PC-3 (cell line): ENCODE measurements at regions not wholly inside any gene's neighbourhood (a gene's known extent, or its start where the extent isn't known, plus 50 kb on each side); places are given as distances from the start of the nearest gene placed in this dataset.
"Not testable (repeated sequence)": the region's sequence is repeated elsewhere in the genome, so short reads cannot be mapped to it uniquely, and the experiment has no call there.

Source experiments
- ATAC-seq: fragments of 200-7000 bp; cut with Tn5 transposase; 2 replicates; pipeline ENCODE4 v1.9.1; 2020; ENCODE audit warnings: mild to moderate bottlenecking, moderate library complexity
- BruUV-seq: library from RNA; stranded (reverse); fragments of 400-500 nt; replicated peaks from 2 replicates; lab custom pipeline; 2021; lab: Mats Ljungman, UMichigan
- CTCF ChIA-PET: fragments of 300-600 bp; sonication (Branson Sonifier 250); formaldehyde crosslinking; loops from one replicate; lab custom pipeline; 2022; ENCODE audit warnings: antibody characterized with exemption; lab: Charles Lee
- POLR2A ChIA-PET: fragments of 300-600 bp; sonication (Branson Sonifier 250); formaldehyde crosslinking; loops from one replicate; lab custom pipeline; 2022; ENCODE audit warnings: antibody characterized with exemption; ENCODE audit not compliant: unreplicated experiment; lab: Charles Lee
- DNase-seq: peaks from one replicate; pipeline ENCODE4 v3.0.0-alpha.2; 2015
- H2AFZ ChIP-seq: fragments of 300-600 bp; sonication (generic); 2 replicates; pipeline ENCODE4 v1.6.0; 2016; ENCODE audit warnings: antibody characterized with exemption, low read length
- H3F3A ChIP-seq: fragments of 300-600 bp; sonication (generic); one replicate; pipeline ENCODE4 v1.6.0; 2017; ENCODE audit warnings: antibody characterized with exemption, low read length, control low read depth, mild to moderate bottlenecking; ENCODE audit not compliant: unreplicated experiment
- H3K27ac ChIP-seq: fragments of 300-600 bp; sonication (generic); 2 replicates; pipeline ENCODE4 v1.5.1; 2016; ENCODE audit warnings: mild to moderate bottlenecking, low read length
- H3K27me3 ChIP-seq: fragments of 300-600 bp; sonication (generic); 2 replicates; pipeline ENCODE4 v1.6.1; 2016; ENCODE audit warnings: low read length, mixed read lengths
- H3K36me3 ChIP-seq: fragments of 300-600 bp; sonication (generic); 2 replicates; pipeline ENCODE4 v1.6.1; 2016; ENCODE audit warnings: low read depth, mixed run types, low read length, mixed read lengths
- H3K4me1 ChIP-seq: fragments of 300-600 bp; sonication (generic); 2 replicates; pipeline ENCODE4 v1.5.1; 2016; ENCODE audit warnings: low read length; ENCODE audit not compliant: insufficient read depth
- H3K4me2 ChIP-seq: fragments of 300-600 bp; sonication (generic); 2 replicates; pipeline ENCODE4 v1.6.0; 2016; ENCODE audit warnings: low read length
- H3K4me3 ChIP-seq: fragments of 300-600 bp; sonication (generic); 2 replicates; pipeline ENCODE4 v1.5.1; 2016; ENCODE audit warnings: mild to moderate bottlenecking, low read length, mixed read lengths
- H3K79me2 ChIP-seq: fragments of 300-600 bp; sonication (generic); 2 replicates; pipeline ENCODE4 v1.6.1; 2017; ENCODE audit warnings: low read length, mixed read lengths
- H3K9ac ChIP-seq: fragments of 300-600 bp; sonication (generic); 2 replicates; pipeline ENCODE4 v1.6.0; 2016; ENCODE audit warnings: mild to moderate bottlenecking, low read length
- H3K9me2 ChIP-seq: fragments of 300-600 bp; sonication (generic); replicated peaks from 2 replicates; pipeline ENCODE4 v1.6.1; 2016; ENCODE audit warnings: mixed run types, low read length, mixed read lengths
- H3K9me3 ChIP-seq: fragments of 300-600 bp; sonication (generic); 2 replicates; pipeline ENCODE4 v1.6.1; 2016; ENCODE audit warnings: low read length, mixed read lengths
- H4K20me1 ChIP-seq: fragments of 300-600 bp; sonication (generic); 2 replicates; pipeline ENCODE4 v1.6.1; 2016; ENCODE audit warnings: low read length, mixed read lengths
- CTCF ChIP-seq: fragments of 300-600 bp; sonication (generic); conservative IDR thresholded peaks from 2 replicates; pipeline ENCODE4 v1.5.1; 2017; ENCODE audit warnings: antibody characterized with exemption, low read depth, mild to moderate bottlenecking, low read length
- EZH2 ChIP-seq: fragments of 300-600 bp; sonication (generic); IDR thresholded peaks from one replicate; pipeline ENCODE4 v1.6.1; 2017; ENCODE audit warnings: antibody characterized with exemption, mild to moderate bottlenecking, low read length; ENCODE audit not compliant: unreplicated experiment
- EZH2phosphoT487 ChIP-seq: fragments of 300-600 bp; sonication (generic); IDR thresholded peaks from 2 replicates; pipeline ENCODE4 v1.6.1; 2018; ENCODE audit warnings: mild to moderate bottlenecking, antibody characterized with exemption, low read length, borderline replicate concordance
- intact Hi-C: fragments of 100-400 bp; cut with micrococcal nuclease; formaldehyde crosslinking; loops from 2 replicates; pipeline ENCODE4 v1.9.0; 2023

DNA sequence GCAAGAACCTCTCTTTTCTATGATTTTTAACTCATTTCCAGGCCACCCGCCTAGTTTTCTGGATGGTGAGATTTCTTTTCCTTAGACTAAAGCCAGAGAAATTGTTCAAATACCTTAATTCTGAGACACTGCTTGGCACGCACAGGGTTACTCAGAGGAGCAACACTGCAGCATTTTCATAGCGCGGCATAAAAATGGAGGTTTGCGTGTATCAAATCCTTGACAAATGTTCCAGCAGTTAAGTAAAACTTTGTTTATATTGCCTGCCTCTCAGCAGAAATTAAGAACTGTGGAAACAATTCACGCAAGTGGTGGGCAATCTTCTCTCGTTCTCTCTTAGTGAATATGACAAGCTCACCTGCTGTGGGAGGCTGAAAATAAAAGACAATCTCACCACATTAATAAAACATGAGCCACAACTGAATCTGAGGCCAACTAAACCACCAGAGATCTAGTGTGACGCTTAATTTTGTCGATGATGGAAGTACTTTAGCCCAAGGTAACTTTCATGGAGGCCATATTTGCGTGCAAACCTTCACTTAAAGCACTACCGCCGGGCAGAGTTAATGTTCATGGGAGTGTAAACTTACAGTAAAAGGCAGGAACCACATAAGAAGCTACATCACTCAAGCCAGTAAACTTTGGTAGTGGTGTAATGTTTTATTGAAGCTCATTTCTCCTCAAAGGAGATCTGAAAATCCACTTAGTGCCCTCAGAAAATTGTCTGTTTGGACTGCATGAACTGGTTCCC is 894.8 kb upstream of the EPHA5 start:
- no peak for ATAC-seq
- CTCF ChIA-PET, result no interaction called here
- H3F3A ChIP-seq, result peaks cover 5% of the 10 kb centered on the region
- no peaks in the 10 kb centered on the region for H3K27me3 ChIP-seq
- no peak overlapping the region for H3K27ac ChIP-seq
- TF ChIP-seq CTCF, result no peak
- no peak for TF ChIP-seq EZH2phosphoT487
- no peak for TF ChIP-seq EZH2
- POLR2A ChIA-PET, result interaction anchor here (0.8 kb wide), 1 partner anchor 23 kb away, joined by 3 read pairs; no protein-coding TSS in a partner anchor
- no peak for DNase-seq
- H3K4me2 ChIP-seq, result no peak overlapping the region
- H3K9ac ChIP-seq, result no peak overlapping the region
- no peaks in the 10 kb centered on the region for H3K9me3 ChIP-seq
- no peaks in the 10 kb centered on the region for H3K36me3 ChIP-seq
- H4K20me1 ChIP-seq, result no peaks in the 10 kb centered on the region
- H3K79me2 ChIP-seq, result no peaks in the 10 kb centered on the region
- intact Hi-C loops, result no loop called here
- 0 out of 2 replicates have a peak overlapping the region, but pooled peaks have one; percentile 2 for H2AFZ ChIP-seq
- H3K4me3 ChIP-seq, result no peak overlapping the region
- H3K4me1 ChIP-seq, result peaks cover 21% of the 10 kb centered on the region
- BruUV-seq, result no TSS peak
- H3K9me2 ChIP-seq, result no peaks in the 10 kb centered on the region

DNA sequence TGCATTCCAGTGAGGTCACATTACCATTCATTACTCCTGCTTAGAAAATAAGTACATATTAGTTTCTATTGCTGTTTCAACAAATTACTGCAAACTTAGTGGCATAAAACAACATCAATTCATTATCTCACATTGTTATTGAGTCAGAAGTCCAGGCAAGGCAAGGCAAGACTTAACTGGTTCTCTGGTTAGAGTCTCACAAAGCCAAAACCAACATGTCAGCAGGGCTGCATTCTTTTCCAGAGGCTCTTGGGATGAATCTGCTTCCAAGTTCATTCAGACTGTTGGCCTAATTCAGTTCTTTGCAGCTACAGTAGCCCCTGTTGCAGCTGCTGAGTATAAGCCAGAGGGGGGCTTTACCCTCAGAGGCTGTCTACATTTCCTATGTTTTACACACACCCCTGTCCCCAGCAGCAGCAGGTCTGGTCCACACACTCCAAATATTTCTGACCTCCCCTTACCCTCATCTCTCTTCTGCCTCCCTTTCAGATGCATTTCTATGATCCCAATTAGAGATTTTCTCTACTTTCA is 892.1 kb upstream of the EPHA5 start:
- intact Hi-C loops, result no loop called here
- peaks cover 9% of the 10 kb centered on the region for H3K4me1 ChIP-seq
- ATAC-seq (no peak), DNase-seq (no peak)
- H3K36me3 ChIP-seq, result no peaks in the 10 kb centered on the region
- no peak overlapping the region for H3K27ac ChIP-seq
- no peak overlapping the region for H3K4me2 ChIP-seq
- no peaks in the 10 kb centered on the region for H3F3A ChIP-seq
- no TSS peak for BruUV-seq
- no peak overlapping the region for H2AFZ ChIP-seq
- H3K27me3 ChIP-seq, result no peaks in the 10 kb centered on the region
- POLR2A ChIA-PET, result no interaction called here
- no peaks in the 10 kb centered on the region for H3K9me2 ChIP-seq
- no peaks in the 10 kb centered on the region for H3K9me3 ChIP-seq
- H4K20me1 ChIP-seq, result no peaks in the 10 kb centered on the region
- H3K9ac ChIP-seq, result no peak overlapping the region
- H3K79me2 ChIP-seq, result no peaks in the 10 kb centered on the region
- no peak overlapping the region for H3K4me3 ChIP-seq
- TF ChIP-seq EZH2phosphoT487 (no peak), CTCF (no peak), EZH2 (no peak)
- CTCF ChIA-PET, result no interaction called here

DNA sequence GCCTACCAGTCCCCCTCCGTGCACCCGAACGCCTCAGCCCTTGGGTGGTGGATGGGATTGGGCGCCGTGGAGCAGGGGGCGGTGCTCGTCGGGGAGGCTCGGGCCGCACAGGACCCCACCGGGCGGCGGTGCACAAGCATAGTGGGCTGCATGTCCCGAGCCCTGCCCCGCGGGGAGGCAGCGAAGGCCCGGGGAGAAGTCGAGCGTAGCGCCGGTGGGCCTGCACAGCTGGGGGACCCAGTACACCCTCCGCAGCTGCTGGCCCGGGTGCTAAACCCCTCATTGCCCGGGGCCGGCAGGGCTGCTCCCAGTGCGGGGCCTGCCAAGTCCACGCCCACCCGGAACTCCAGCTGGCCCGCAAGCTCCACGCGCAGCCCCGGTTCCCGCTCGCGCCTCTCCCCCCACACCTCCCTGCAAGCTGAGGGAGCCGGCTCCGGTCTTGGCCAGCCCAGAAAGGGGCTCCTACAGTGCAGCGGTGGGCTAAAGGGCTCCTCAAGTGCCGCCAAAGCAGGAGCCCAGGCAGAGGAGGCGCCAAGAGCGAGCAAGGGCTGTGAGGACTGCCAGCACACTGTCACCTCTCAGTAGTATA is 891.3 kb upstream of the EPHA5 start:
- intact Hi-C loops, DNase-seq, H3K27me3 ChIP-seq, BruUV-seq, H3K4me2 ChIP-seq, H3K79me2 ChIP-seq, H3K27ac ChIP-seq, POLR2A ChIA-PET, H4K20me1 ChIP-seq, H3F3A ChIP-seq, H3K4me3 ChIP-seq, ATAC-seq, H2AFZ ChIP-seq, CTCF ChIA-PET, H3K4me1 ChIP-seq, H3K9me3 ChIP-seq, H3K36me3 ChIP-seq, H3K9me2 ChIP-seq, H3K9ac ChIP-seq: not testable (repeated sequence)
